ENCODE measurements at regions not wholly inside any gene's neighbourhood (a gene's known extent, or its start where the extent isn't known, plus 50 kb on each side); places are given as distances from the start of the nearest gene placed in this dataset.

DNA sequence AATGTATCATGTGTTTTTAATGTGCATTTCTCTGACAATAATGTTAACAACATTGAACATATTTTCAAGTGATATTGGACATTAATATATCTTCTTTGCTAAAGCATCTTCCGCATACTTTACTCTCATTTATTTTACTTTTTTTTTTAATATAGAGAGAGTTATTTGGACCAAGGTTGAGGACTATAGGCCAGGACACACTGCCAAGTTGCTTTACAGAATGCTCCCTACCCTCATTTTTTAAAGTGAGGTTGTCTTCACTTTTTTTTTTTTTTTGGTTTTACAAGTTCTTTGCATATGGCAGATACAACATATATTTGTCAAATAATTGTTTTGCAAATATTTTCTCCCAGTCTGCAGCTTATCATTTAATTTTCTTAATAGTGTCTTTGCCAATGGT, 201.8 kb downstream of the OSR1 start:
- no peak overlapping the region for H3K9ac ChIP-seq (ENCODE audit: control insufficient read depth, extremely low read depth, insufficient read depth, low read length)
- H3K4me1 ChIP-seq (ENCODE audit: control insufficient read depth, extremely low read depth, insufficient read depth, low read length), result no peaks in the 10 kb centered on the region
- no peaks in the 10 kb centered on the region for H3K27me3 ChIP-seq (ENCODE audit: control insufficient read depth, extremely low read depth, insufficient read depth, low read length)
- no peaks in the 10 kb centered on the region for H3K36me3 ChIP-seq (ENCODE audit: control insufficient read depth in 2 of 2, extremely low read depth in 1 of 2, insufficient read depth in 2 of 2, low read length in 2 of 2)
- TF ChIP-seq EZH2 (IDR thresholded peaks at IDR 0.05; ENCODE audit: low read length), result no peak
- TF ChIP-seq, protein P1, sequence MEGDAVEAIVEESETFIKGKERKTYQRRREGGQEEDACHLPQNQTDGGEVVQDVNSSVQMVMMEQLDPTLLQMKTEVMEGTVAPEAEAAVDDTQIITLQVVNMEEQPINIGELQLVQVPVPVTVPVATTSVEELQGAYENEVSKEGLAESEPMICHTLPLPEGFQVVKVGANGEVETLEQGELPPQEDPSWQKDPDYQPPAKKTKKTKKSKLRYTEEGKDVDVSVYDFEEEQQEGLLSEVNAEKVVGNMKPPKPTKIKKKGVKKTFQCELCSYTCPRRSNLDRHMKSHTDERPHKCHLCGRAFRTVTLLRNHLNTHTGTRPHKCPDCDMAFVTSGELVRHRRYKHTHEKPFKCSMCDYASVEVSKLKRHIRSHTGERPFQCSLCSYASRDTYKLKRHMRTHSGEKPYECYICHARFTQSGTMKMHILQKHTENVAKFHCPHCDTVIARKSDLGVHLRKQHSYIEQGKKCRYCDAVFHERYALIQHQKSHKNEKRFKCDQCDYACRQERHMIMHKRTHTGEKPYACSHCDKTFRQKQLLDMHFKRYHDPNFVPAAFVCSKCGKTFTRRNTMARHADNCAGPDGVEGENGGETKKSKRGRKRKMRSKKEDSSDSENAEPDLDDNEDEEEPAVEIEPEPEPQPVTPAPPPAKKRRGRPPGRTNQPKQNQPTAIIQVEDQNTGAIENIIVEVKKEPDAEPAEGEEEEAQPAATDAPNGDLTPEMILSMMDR (optimal IDR thresholded peaks at IDR 0.05 in 1 of 3, IDR thresholded peaks at IDR 0.05 in 1 of 3, conservative IDR thresholded peaks at IDR 0.05 in 1 of 3; ENCODE audit: extremely low read depth in 1 of 3, insufficient read depth in 2 of 3, low read length in 3 of 3), result no peak
- dilution Hi-C loops (cut with MboI; ENCODE audit: extremely low pct_ligation_motif_present, low sequenced_read_pairs), result no loop called here
- FAIRE-seq (no peak), DNase-seq (ENCODE audit: low read depth, low spot score) (no peak)
- H3K9me3 ChIP-seq (ENCODE audit: control insufficient read depth, low read depth, low read length), result no peaks in the 10 kb centered on the region
- H3K4me2 ChIP-seq (ENCODE audit: control insufficient read depth, extremely low read depth, insufficient read depth, low read depth, low read length), result no peak overlapping the region
- no peak overlapping the region for H2AFZ ChIP-seq (ENCODE audit: control insufficient read depth, low read length)
- no peaks in the 10 kb centered on the region for H3K9me1 ChIP-seq (ENCODE audit: control insufficient read depth, extremely low read depth, insufficient read depth, low read length)
- no peak overlapping the region for H3K27ac ChIP-seq (ENCODE audit: control insufficient read depth, insufficient read depth, low read length)
- no peak overlapping the region for H3K4me3 ChIP-seq (ENCODE audit: control insufficient read depth in 2 of 3, extremely low read depth in 1 of 3, insufficient read depth in 2 of 3, low read depth in 1 of 3, low read length in 3 of 3)
- H3K79me2 ChIP-seq (ENCODE audit: control insufficient read depth, insufficient read depth, low read length), result no peaks in the 10 kb centered on the region
- H4K20me1 ChIP-seq (ENCODE audit: control insufficient read depth, extremely low read depth, insufficient read depth, low read length), result no peaks in the 10 kb centered on the region

DNA sequence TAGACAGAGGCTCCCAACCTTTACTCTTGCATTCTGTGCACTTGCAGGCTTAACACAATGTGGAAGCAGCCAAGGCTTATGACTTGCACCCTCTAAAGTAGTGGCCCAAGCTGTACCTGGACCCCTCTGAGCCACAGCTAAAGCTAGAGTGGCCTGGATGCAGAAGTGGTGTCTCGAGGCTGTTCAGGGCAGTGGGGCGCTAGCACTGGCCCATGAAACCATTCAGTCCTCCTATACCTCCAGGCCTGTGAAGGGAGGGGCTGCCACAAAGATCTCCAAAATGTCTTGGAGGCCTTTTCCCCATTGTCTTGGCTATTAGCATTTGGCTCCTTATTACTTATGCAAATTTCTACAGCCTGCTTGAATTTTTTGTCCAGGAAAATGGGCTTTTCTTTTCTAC, 207.7 kb downstream of the OSR1 start:
- TF ChIP-seq, protein P1 (optimal IDR thresholded peaks at IDR 0.05 in 1 of 3, IDR thresholded peaks at IDR 0.05 in 1 of 3, conservative IDR thresholded peaks at IDR 0.05 in 1 of 3; ENCODE audit: extremely low read depth in 1 of 3, insufficient read depth in 2 of 3, low read length in 3 of 3), result no peak
- no peak for TF ChIP-seq EZH2 (IDR thresholded peaks at IDR 0.05; ENCODE audit: low read length)
- H3K4me2 ChIP-seq (ENCODE audit: control insufficient read depth, extremely low read depth, insufficient read depth, low read depth, low read length), result no peak overlapping the region
- DNase-seq (ENCODE audit: low read depth, low spot score) (no peak), FAIRE-seq (no peak)
- no peak overlapping the region for H3K27ac ChIP-seq (ENCODE audit: control insufficient read depth, insufficient read depth, low read length)
- H2AFZ ChIP-seq (ENCODE audit: control insufficient read depth, low read length), result no peak overlapping the region
- no peaks in the 10 kb centered on the region for H3K36me3 ChIP-seq (ENCODE audit: control insufficient read depth in 2 of 2, extremely low read depth in 1 of 2, insufficient read depth in 2 of 2, low read length in 2 of 2)
- H3K4me3 ChIP-seq (ENCODE audit: control insufficient read depth in 2 of 3, extremely low read depth in 1 of 3, insufficient read depth in 2 of 3, low read depth in 1 of 3, low read length in 3 of 3), result no peak overlapping the region
- H3K4me1 ChIP-seq (ENCODE audit: control insufficient read depth, extremely low read depth, insufficient read depth, low read length), result no peaks in the 10 kb centered on the region
- no peaks in the 10 kb centered on the region for H3K9me1 ChIP-seq (ENCODE audit: control insufficient read depth, extremely low read depth, insufficient read depth, low read length)
- no peaks in the 10 kb centered on the region for H3K27me3 ChIP-seq (ENCODE audit: control insufficient read depth, extremely low read depth, insufficient read depth, low read length)
- no peak overlapping the region for H3K9ac ChIP-seq (ENCODE audit: control insufficient read depth, extremely low read depth, insufficient read depth, low read length)
- no peaks in the 10 kb centered on the region for H3K79me2 ChIP-seq (ENCODE audit: control insufficient read depth, insufficient read depth, low read length)
- dilution Hi-C loops (cut with MboI; ENCODE audit: extremely low pct_ligation_motif_present, low sequenced_read_pairs), result no loop called here
- no peaks in the 10 kb centered on the region for H4K20me1 ChIP-seq (ENCODE audit: control insufficient read depth, extremely low read depth, insufficient read depth, low read length)
- H3K9me3 ChIP-seq (ENCODE audit: control insufficient read depth, low read depth, low read length), result peaks cover 9% of the 10 kb centered on the region

Data from keratinocyte (primary cell).